MM.1S (cell line): ENCODE measurements at regions not wholly inside any gene's neighbourhood (a gene's known extent, or its start where the extent isn't known, plus 50 kb on each side); places are given as distances from the start of the nearest gene placed in this dataset.

Experiments
- DNase-seq: peaks from one replicate; pipeline ENCODE4 v3.0.0-alpha.2; 2015
- H2AFZ ChIP-seq: fragments of 300-600 bp; sonication (generic); 2 replicates; pipeline ENCODE4 v1.6.0; 2016; ENCODE audit warnings: antibody characterized with exemption, low read length
- H3F3A ChIP-seq: fragments of 300-600 bp; sonication (generic); 2 replicates; pipeline ENCODE4 v1.6.1; 2016; ENCODE audit warnings: mild to moderate bottlenecking, antibody characterized with exemption, low read length, moderate library complexity, mixed read lengths; ENCODE audit not compliant: insufficient read depth
- H3K27ac ChIP-seq: fragments of 300-600 bp; sonication (generic); 2 replicates; pipeline ENCODE4 v1.5.1; 2016; ENCODE audit warnings: mild to moderate bottlenecking, low read length
- H3K27me3 ChIP-seq: fragments of 300-600 bp; sonication (generic); replicated peaks from 2 replicates; pipeline ENCODE4 v1.6.0; 2016; ENCODE audit warnings: low read length; ENCODE audit not compliant: insufficient read depth
- H3K36me3 ChIP-seq: fragments of 300-600 bp; sonication (generic); replicated peaks from 2 replicates; pipeline ENCODE4 v1.6.1; 2016; ENCODE audit warnings: mild to moderate bottlenecking, low read length, mixed read lengths; ENCODE audit not compliant: insufficient read depth
- H3K4me1 ChIP-seq: fragments of 300-600 bp; sonication (generic); 2 replicates; pipeline ENCODE4 v1.6.1; 2016; ENCODE audit warnings: low read length, mixed read lengths
- H3K4me2 ChIP-seq: fragments of 300-600 bp; sonication (generic); 2 replicates; pipeline ENCODE4 v1.6.0; 2016; ENCODE audit warnings: low read depth, low read length
- H3K4me3 ChIP-seq: fragments of 300-600 bp; sonication (generic); 2 replicates; pipeline ENCODE4 v1.5.1; 2016; ENCODE audit warnings: low read length, mixed read lengths
- H3K79me2 ChIP-seq: fragments of 300-600 bp; sonication (generic); 2 replicates; pipeline ENCODE4 v1.6.1; 2016; ENCODE audit warnings: mixed run types, low read length, mixed read lengths
- H3K9ac ChIP-seq: fragments of 300-600 bp; sonication (generic); 2 replicates; pipeline ENCODE4 v1.6.1; 2016; ENCODE audit warnings: low read length, mixed read lengths
- H3K9me2 ChIP-seq: fragments of 300-600 bp; sonication (generic); replicated peaks from 2 replicates; pipeline ENCODE4 v1.6.1; 2016; ENCODE audit warnings: mild to moderate bottlenecking, low read length, mixed read lengths; ENCODE audit not compliant: insufficient read depth
- H3K9me3 ChIP-seq: fragments of 300-600 bp; sonication (generic); replicated peaks from 2 replicates; pipeline ENCODE4 v1.6.1; 2016; ENCODE audit warnings: mild to moderate bottlenecking, low read length, mixed read lengths; ENCODE audit not compliant: insufficient read depth
- H4K20me1 ChIP-seq: fragments of 300-600 bp; sonication (generic); 2 replicates; pipeline ENCODE4 v1.6.1; 2016; ENCODE audit warnings: mild to moderate bottlenecking, low read length, moderate library complexity, mixed read lengths; ENCODE audit not compliant: insufficient read depth
- CTCF ChIP-seq: fragments of 300-600 bp; sonication (generic); IDR thresholded peaks from 2 replicates; pipeline ENCODE4 v1.5.1; 2016; ENCODE audit warnings: antibody characterized with exemption, low read length, mixed read lengths
- EZH2 ChIP-seq: fragments of 300-600 bp; sonication (generic); optimal IDR thresholded peaks from 2 replicates; pipeline ENCODE3; 2017; ENCODE audit warnings: low read depth, mild to moderate bottlenecking, antibody characterized with exemption, low read length, mixed read lengths
- EZH2phosphoT487 ChIP-seq: fragments of 300-600 bp; sonication (generic); IDR thresholded peaks from 2 replicates; pipeline ENCODE4 v1.6.1; 2018; ENCODE audit warnings: antibody characterized with exemption, low read length

GRCh38 chr18:29012883-29013465 is 836.0 kb upstream of the CDH2 start:
- Histone ChIP-seq H3K27me3 (no peaks in the 10 kb centered on the region), H3F3A (no peaks in the 10 kb centered on the region), H4K20me1 (no peaks in the 10 kb centered on the region), H3K9me2 (no peaks in the 10 kb centered on the region), H3K4me2 (no peak overlapping the region), H3K4me3 (no peak overlapping the region), H3K79me2 (no peaks in the 10 kb centered on the region), H3K36me3 (no peaks in the 10 kb centered on the region), H2AFZ (no peak overlapping the region), H3K4me1 (no peaks in the 10 kb centered on the region), H3K9ac (no peak overlapping the region), H3K27ac (no peak overlapping the region), H3K9me3 (no peaks in the 10 kb centered on the region)
- TF ChIP-seq EZH2phosphoT487 (no peak), EZH2 (no peak), CTCF (no peak)
- no peak for DNase-seq

- Histone ChIP-seq H2AFZ (no peak overlapping the region), H3K4me3 (no peak overlapping the region)
- DNase-seq = no peak
Observed at GRCh38 chr18:29012364-29012763, 835.4 kb upstream of the CDH2 start.

GRCh38 chr18:29009250-29009803 is 832.4 kb upstream of the CDH2 start:
- Histone ChIP-seq H3K27ac (no peak overlapping the region), H2AFZ (no peak overlapping the region), H3F3A (no peaks in the 10 kb centered on the region), H3K9me2 (no peaks in the 10 kb centered on the region), H3K36me3 (no peaks in the 10 kb centered on the region), H3K4me1 (no peaks in the 10 kb centered on the region), H3K4me2 (no peak overlapping the region), H3K9ac (no peak overlapping the region), H3K4me3 (no peak overlapping the region), H3K27me3 (no peaks in the 10 kb centered on the region), H3K79me2 (no peaks in the 10 kb centered on the region), H3K9me3 (no peaks in the 10 kb centered on the region), H4K20me1 (no peaks in the 10 kb centered on the region)
- no peak for DNase-seq
- TF ChIP-seq EZH2 (no peak), EZH2phosphoT487 (no peak), CTCF (no peak)

More at GRCh38 chr18:29012364-29012763, 835.4 kb upstream of the CDH2 start:
- no peaks in the 10 kb centered on the region for H3K79me2 ChIP-seq
- no peaks in the 10 kb centered on the region for H4K20me1 ChIP-seq
- no peaks in the 10 kb centered on the region for H3K27me3 ChIP-seq
- H3F3A ChIP-seq = no peaks in the 10 kb centered on the region
- H3K9ac ChIP-seq = no peak overlapping the region
- no peaks in the 10 kb centered on the region for H3K4me1 ChIP-seq
- no peak overlapping the region for H3K27ac ChIP-seq
- no peaks in the 10 kb centered on the region for H3K9me2 ChIP-seq
- no peaks in the 10 kb centered on the region for H3K36me3 ChIP-seq
- H3K9me3 ChIP-seq = no peaks in the 10 kb centered on the region
- H3K4me2 ChIP-seq = no peak overlapping the region
- no peak for TF ChIP-seq EZH2phosphoT487
- no peak for TF ChIP-seq CTCF
- no peak for TF ChIP-seq EZH2
